A673 (cell line): ENCODE measurements at regions not wholly inside any gene's neighbourhood (a gene's known extent, or its start where the extent isn't known, plus 50 kb on each side); places are given as distances from the start of the nearest gene placed in this dataset.
A peak's percentile ranks its signal among the peaks of the same experiment; 100 is the strongest.

Experiments
- BruUV-seq: library from RNA; stranded (reverse); fragments of 400-500 nt; replicated peaks from 2 replicates; lab custom pipeline; 2021; lab: Mats Ljungman, UMichigan
- CTCF ChIA-PET: fragments of 300-600 bp; sonication (Branson Sonifier 250); formaldehyde crosslinking; loops from one replicate; lab custom pipeline; 2022; ENCODE audit warnings: antibody characterized with exemption; lab: Charles Lee
- POLR2A ChIA-PET: fragments of 300-600 bp; sonication (Branson Sonifier 250); formaldehyde crosslinking; loops from one replicate; lab custom pipeline; 2022; ENCODE audit warnings: antibody characterized with exemption; ENCODE audit not compliant: low non-redundant PET; lab: Charles Lee
- DNase-seq: peaks from one replicate; pipeline ENCODE4 v3.0.0-alpha.2; 2015; ENCODE audit warnings: low spot score
- H3K27ac ChIP-seq: fragments of 200-600 bp; sonication (generic); 2 replicates; pipeline ENCODE4 v1.5.1; 2016; ENCODE audit warnings: mixed run types, low read depth, mild to moderate bottlenecking, mixed read lengths, antibody characterized with exemption, low read length; ENCODE audit not compliant: poor library complexity, severe bottlenecking
- H3K27me3 ChIP-seq: fragments of 200-600 bp; sonication (generic); replicated peaks from 2 replicates; pipeline ENCODE4 v1.6.1; 2017; ENCODE audit warnings: mixed run types, low read depth, mild to moderate bottlenecking, mixed read lengths, antibody characterized with exemption, low read length; ENCODE audit not compliant: insufficient read depth, poor library complexity
- H3K36me3 ChIP-seq: fragments of 200-600 bp; sonication (generic); 2 replicates; pipeline ENCODE4 v1.6.1; 2016; ENCODE audit warnings: mixed run types, mild to moderate bottlenecking, mixed read lengths, antibody characterized with exemption, low read length; ENCODE audit not compliant: insufficient read depth, poor library complexity, severe bottlenecking
- H3K4me1 ChIP-seq: fragments of 200-600 bp; sonication (generic); 2 replicates; pipeline ENCODE4 v1.6.1; 2017; ENCODE audit warnings: mixed run types, mild to moderate bottlenecking, mixed read lengths, antibody characterized with exemption, low read length; ENCODE audit not compliant: insufficient read depth, poor library complexity, severe bottlenecking
- H3K4me3 ChIP-seq: fragments of 200-600 bp; sonication (generic); 2 replicates; pipeline ENCODE4 v1.5.1; 2016; ENCODE audit warnings: low read depth, mixed run types, mild to moderate bottlenecking, mixed read lengths, low read length; ENCODE audit not compliant: poor library complexity, severe bottlenecking
- H3K9me3 ChIP-seq: fragments of 200-600 bp; sonication (generic); 2 replicates; pipeline ENCODE4 v1.6.1; 2016; ENCODE audit warnings: mixed run types, low read depth, mild to moderate bottlenecking, mixed read lengths, antibody characterized with exemption, low read length; ENCODE audit not compliant: poor library complexity, severe bottlenecking
- EZH2 ChIP-seq: fragments of 200-600 bp; sonication (generic); IDR thresholded peaks from 2 replicates; pipeline ENCODE4 v1.6.1; 2017; ENCODE audit warnings: borderline replicate concordance, low read depth, mild to moderate bottlenecking, mixed read lengths, antibody characterized with exemption, low read length; ENCODE audit not compliant: poor library complexity, severe bottlenecking
- intact Hi-C: fragments of 100-400 bp; cut with micrococcal nuclease; formaldehyde crosslinking; loops from one replicate; pipeline ENCODE4 v1.10.0; 2022; ENCODE audit not compliant: unreplicated experiment
- TF ChIP-seq, protein P1 (sequence below): fragments of 300-800, 200-600 bp; sonication (generic); conservative IDR thresholded peaks from 2 replicates; pipeline ENCODE4 v1.5.1; 2017; ENCODE audit warnings: low read depth, mild to moderate bottlenecking, antibody characterized with exemption, low read length, moderate library complexity, mixed read lengths

DNA sequence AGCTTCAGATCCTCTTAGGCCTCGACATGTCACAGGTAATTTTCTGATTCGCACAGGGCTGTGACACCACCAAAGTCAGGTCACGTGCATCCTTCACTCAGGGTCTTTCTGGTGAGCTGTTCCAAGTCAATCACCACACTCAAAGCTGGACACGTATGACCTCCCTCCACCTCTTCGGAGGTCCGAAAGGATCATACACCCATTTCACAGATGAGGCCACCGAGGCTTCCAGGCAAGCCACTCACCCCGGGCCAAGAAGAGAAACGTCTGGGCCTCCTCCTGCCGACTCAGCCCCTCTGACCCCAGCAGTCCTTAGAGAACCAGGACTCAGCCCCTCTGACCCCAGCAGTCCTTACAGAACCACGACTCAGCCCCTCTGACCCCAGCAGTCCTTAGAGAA lies 74.6 kb downstream of the FOXL3 start:
- no peak overlapping the region for H3K4me3 ChIP-seq
- DNase-seq: no peak
- no peaks in the 10 kb centered on the region for H3K36me3 ChIP-seq
- TF ChIP-seq, protein P1, sequence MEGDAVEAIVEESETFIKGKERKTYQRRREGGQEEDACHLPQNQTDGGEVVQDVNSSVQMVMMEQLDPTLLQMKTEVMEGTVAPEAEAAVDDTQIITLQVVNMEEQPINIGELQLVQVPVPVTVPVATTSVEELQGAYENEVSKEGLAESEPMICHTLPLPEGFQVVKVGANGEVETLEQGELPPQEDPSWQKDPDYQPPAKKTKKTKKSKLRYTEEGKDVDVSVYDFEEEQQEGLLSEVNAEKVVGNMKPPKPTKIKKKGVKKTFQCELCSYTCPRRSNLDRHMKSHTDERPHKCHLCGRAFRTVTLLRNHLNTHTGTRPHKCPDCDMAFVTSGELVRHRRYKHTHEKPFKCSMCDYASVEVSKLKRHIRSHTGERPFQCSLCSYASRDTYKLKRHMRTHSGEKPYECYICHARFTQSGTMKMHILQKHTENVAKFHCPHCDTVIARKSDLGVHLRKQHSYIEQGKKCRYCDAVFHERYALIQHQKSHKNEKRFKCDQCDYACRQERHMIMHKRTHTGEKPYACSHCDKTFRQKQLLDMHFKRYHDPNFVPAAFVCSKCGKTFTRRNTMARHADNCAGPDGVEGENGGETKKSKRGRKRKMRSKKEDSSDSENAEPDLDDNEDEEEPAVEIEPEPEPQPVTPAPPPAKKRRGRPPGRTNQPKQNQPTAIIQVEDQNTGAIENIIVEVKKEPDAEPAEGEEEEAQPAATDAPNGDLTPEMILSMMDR: no peak
- no peak for TF ChIP-seq EZH2
- intact Hi-C loops: no loop called here
- no peaks in the 10 kb centered on the region for H3K27me3 ChIP-seq
- POLR2A ChIA-PET: no interaction called here
- peaks cover 37% of the 10 kb centered on the region for H3K4me1 ChIP-seq
- H3K9me3 ChIP-seq: no peaks in the 10 kb centered on the region
- H3K27ac ChIP-seq: peak overlapping the region; percentile 21
- BruUV-seq: no TSS peak
- CTCF ChIA-PET: no interaction called here

DNA sequence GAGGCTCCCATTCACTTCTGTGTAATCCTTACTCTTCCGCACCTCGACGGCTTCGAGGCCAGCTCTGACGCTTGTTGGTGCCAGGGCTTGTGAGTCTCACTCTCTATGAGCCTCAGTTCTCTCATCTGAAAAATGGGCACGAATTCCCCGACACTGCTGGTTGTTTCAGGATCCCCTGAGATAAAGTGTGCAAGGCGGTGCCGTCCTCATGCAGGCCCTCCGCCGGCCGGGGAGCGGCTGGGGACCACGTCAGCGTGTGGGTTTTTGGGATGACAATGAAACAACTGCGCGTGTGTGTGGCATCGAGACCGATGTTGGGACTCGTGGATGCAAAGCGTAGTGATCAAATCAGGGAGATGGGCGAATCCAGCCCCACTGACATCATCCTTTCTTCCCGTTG lies 75.6 kb downstream of the FOXL3 start:
- TF ChIP-seq EZH2: no peak
- TF ChIP-seq, protein P1: no peak
- Histone ChIP-seq H3K9me3 (no peaks in the 10 kb centered on the region), H3K36me3 (no peaks in the 10 kb centered on the region), H3K4me3 (no peak overlapping the region), H3K27ac (no peak overlapping the region), H3K27me3 (no peaks in the 10 kb centered on the region), H3K4me1 (peaks cover 37% of the 10 kb centered on the region)
- intact Hi-C loops: no loop called here
- POLR2A ChIA-PET: interaction anchor here (0.6 kb wide), 1 partner anchor 560 kb away, joined by 6 read pairs; no protein-coding TSS in a partner anchor
- no peak for DNase-seq
- CTCF ChIA-PET: no interaction called here
- no TSS peak for BruUV-seq

DNA sequence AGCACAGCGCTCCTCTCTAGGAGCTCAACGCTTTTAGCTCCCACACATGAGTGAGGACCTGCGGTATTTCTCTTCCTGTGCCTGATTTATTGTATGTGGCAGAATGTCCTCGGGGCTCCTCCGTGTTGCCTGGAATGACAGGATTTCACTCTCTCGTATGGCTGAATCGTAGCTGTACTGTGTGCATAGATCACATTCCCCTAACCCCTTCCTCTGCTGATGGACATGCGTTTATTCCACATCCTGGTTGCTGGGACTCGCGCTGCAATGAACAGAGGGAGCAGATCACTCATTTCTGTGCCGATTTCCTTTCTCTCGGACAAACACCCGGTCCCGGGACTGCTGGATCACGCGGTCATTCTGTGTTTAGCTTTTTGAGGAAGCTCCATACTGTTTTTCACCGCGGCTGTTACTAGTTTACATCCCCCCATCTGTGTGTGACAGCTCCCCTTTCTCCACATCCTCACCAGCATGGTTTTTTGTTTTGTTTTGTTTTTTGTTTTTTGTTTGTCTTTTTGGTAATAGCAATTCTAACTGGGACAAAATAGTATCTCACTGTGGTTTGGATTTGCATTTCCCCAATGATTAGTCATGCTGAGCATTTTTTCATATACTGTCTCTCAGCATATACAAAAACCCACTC lies 76.3 kb downstream of the FOXL3 start:
- H3K27ac ChIP-seq: peak overlapping the region; percentile 1
- no peak for TF ChIP-seq EZH2
- TF ChIP-seq, protein P1: no peak
- CTCF ChIA-PET: no interaction called here
- peak; percentile 31 for DNase-seq
- intact Hi-C loops: no loop called here
- peaks cover 37% of the 10 kb centered on the region for H3K4me1 ChIP-seq
- no peaks in the 10 kb centered on the region for H3K9me3 ChIP-seq
- POLR2A ChIA-PET: no interaction called here
- H3K27me3 ChIP-seq: no peaks in the 10 kb centered on the region
- no peaks in the 10 kb centered on the region for H3K36me3 ChIP-seq
- no peak overlapping the region for H3K4me3 ChIP-seq
- BruUV-seq: no TSS peak
